Suprapubic skin (tissue), 4 donors: ENCODE measurements at regions not wholly inside any gene's neighbourhood (a gene's known extent, or its start where the extent isn't known, plus 50 kb on each side); places are given as distances from the start of the nearest gene placed in this dataset.

Experiments used
- DNase-seq, 2 donors: peaks; one replicate each; pipeline ENCODE4 v3.0.0-alpha.2; 2019; ENCODE audit warnings: low spot score in 2 of 2
- H3K27ac ChIP-seq: fragments of 200-600 bp; sonication (generic); one replicate; pipeline ENCODE4 v1.5.1; 2019
- H3K27me3 ChIP-seq: fragments of 200-600 bp; sonication (generic); one replicate; pipeline ENCODE4 v1.5.1; 2019
- H3K36me3 ChIP-seq: fragments of 200-600 bp; sonication (generic); one replicate; pipeline ENCODE4 v1.5.1; 2019
- H3K4me1 ChIP-seq: fragments of 200-600 bp; sonication (generic); one replicate; pipeline ENCODE4 v1.5.1; 2019
- H3K4me3 ChIP-seq: fragments of 200-600 bp; sonication (generic); one replicate; pipeline ENCODE4 v1.5.1; 2019; ENCODE audit warnings: mild to moderate bottlenecking
- H3K9me3 ChIP-seq: fragments of 200-600 bp; sonication (generic); one replicate; pipeline ENCODE4 v1.5.1; 2019
- CTCF ChIP-seq, 2 donors: fragments of 200-600 bp in 1 of 2; fragments of 450-650 bp in 1 of 2; sonication (generic) in 1 of 2; IDR thresholded peaks; one replicate each; pipeline ENCODE4 v1.5.1; 2016 to 2019; ENCODE audit warnings: antibody characterized with exemption in 2 of 2, mild to moderate bottlenecking in 1 of 2, moderate library complexity in 1 of 2
- EP300 ChIP-seq: sonication (generic); formaldehyde crosslinking; IDR thresholded peaks from one replicate; pipeline ENCODE4 v1.6.1; 2017; ENCODE audit warnings: antibody characterized with exemption
- POLR2A ChIP-seq, 2 donors: fragments of 450-650 bp; IDR thresholded peaks; one replicate each; pipeline ENCODE4 v1.6.1; 2017; ENCODE audit warnings: antibody characterized with exemption in 2 of 2, mild to moderate bottlenecking in 2 of 2, moderate library complexity in 2 of 2
- POLR2AphosphoS5 ChIP-seq, 3 donors: sonication (generic); formaldehyde crosslinking; IDR thresholded peaks; one replicate each; pipeline ENCODE4 v1.6.1; 2017; ENCODE audit warnings: antibody characterized with exemption in 3 of 3
- WGBS: methylation state at CpG from one replicate; pipeline ENCODE4 v1.1.5; 2018; 5-methylcytosine and 5-hydroxymethylcytosine counted together

GRCh38 chr9:28031521-28032267 lies 458.4 kb upstream of the C9orf72 start:
- DNase-seq = no peak
- H3K4me1 ChIP-seq = no peaks in the 10 kb centered on the region
- WGBS = 84% methylated on average over 5 of the region's 5 CpGs
- TF ChIP-seq POLR2AphosphoS5 (IDR thresholded peaks at IDR 0.05) (no peak), CTCF (IDR thresholded peaks at IDR 0.05) (no peak), EP300 (no peak), POLR2A (IDR thresholded peaks at IDR 0.05) (no peak)
- no peak overlapping the region for H3K27ac ChIP-seq
- H3K9me3 ChIP-seq = no peaks in the 10 kb centered on the region
- H3K27me3 ChIP-seq = no peaks in the 10 kb centered on the region
- no peaks in the 10 kb centered on the region for H3K36me3 ChIP-seq
- H3K4me3 ChIP-seq = no peak overlapping the region

GRCh38 chr9:28032268-28032590 lies 458.9 kb upstream of the C9orf72 start:
- DNase-seq = no peak
- no peak for TF ChIP-seq POLR2AphosphoS5 (IDR thresholded peaks at IDR 0.05)
- no peak for TF ChIP-seq POLR2A (IDR thresholded peaks at IDR 0.05)
- no peak for TF ChIP-seq CTCF (IDR thresholded peaks at IDR 0.05)
- TF ChIP-seq EP300 = no peak
- Histone ChIP-seq H3K9me3 (no peaks in the 10 kb centered on the region), H3K4me3 (no peak overlapping the region), H3K27me3 (no peaks in the 10 kb centered on the region), H3K36me3 (no peaks in the 10 kb centered on the region), H3K27ac (no peak overlapping the region), H3K4me1 (no peaks in the 10 kb centered on the region)
- 81% methylated on average over 2 of the region's 2 CpGs for WGBS

- Histone ChIP-seq H3K4me3 (no peak overlapping the region), H3K27me3 (no peaks in the 10 kb centered on the region), H3K36me3 (no peaks in the 10 kb centered on the region), H3K4me1 (no peaks in the 10 kb centered on the region), H3K9me3 (no peaks in the 10 kb centered on the region), H3K27ac (no peak overlapping the region)
- no peak for TF ChIP-seq EP300
- no peak for TF ChIP-seq CTCF (IDR thresholded peaks at IDR 0.05)
- no peak for TF ChIP-seq POLR2A (IDR thresholded peaks at IDR 0.05)
- TF ChIP-seq POLR2AphosphoS5 (IDR thresholded peaks at IDR 0.05) = no peak
- no peak for DNase-seq
- 65% methylated on average over 6 of the region's 6 CpGs for WGBS
Measured at GRCh38 chr9:28034242-28034641, 461.0 kb upstream of the C9orf72 start.

GRCh38 chr9:28037968-28038367 lies 464.7 kb upstream of the C9orf72 start:
- DNase-seq = no peak
- 84% methylated on average over 1 of the region's 1 CpG for WGBS
- TF ChIP-seq CTCF (IDR thresholded peaks at IDR 0.05) (no peak), EP300 (no peak), POLR2A (IDR thresholded peaks at IDR 0.05) (no peak)
- H3K27me3 ChIP-seq = no peaks in the 10 kb centered on the region
- H3K27ac ChIP-seq = no peak overlapping the region
- no peaks in the 10 kb centered on the region for H3K9me3 ChIP-seq
- H3K4me1 ChIP-seq = no peaks in the 10 kb centered on the region
- H3K4me3 ChIP-seq = no peak overlapping the region
- no peaks in the 10 kb centered on the region for H3K36me3 ChIP-seq

- no peak overlapping the region for H3K4me3 ChIP-seq
- no peaks in the 10 kb centered on the region for H3K9me3 ChIP-seq
- no peaks in the 10 kb centered on the region for H3K27me3 ChIP-seq
- H3K36me3 ChIP-seq = no peaks in the 10 kb centered on the region
- 82% methylated on average over 3 of the region's 3 CpGs for WGBS
- H3K27ac ChIP-seq = no peak overlapping the region
- DNase-seq = no peak
- no peaks in the 10 kb centered on the region for H3K4me1 ChIP-seq
- no peak for TF ChIP-seq EP300
- no peak for TF ChIP-seq POLR2A (IDR thresholded peaks at IDR 0.05)
- no peak for TF ChIP-seq POLR2AphosphoS5 (IDR thresholded peaks at IDR 0.05)
- TF ChIP-seq CTCF (IDR thresholded peaks at IDR 0.05) = no peak
Measured at GRCh38 chr9:28045051-28045450, 471.8 kb upstream of the C9orf72 start.
